A549 (cell line): ENCODE measurements at regions not wholly inside any gene's neighbourhood (a gene's known extent, or its start where the extent isn't known, plus 50 kb on each side); places are given as distances from the start of the nearest gene placed in this dataset.
"Not testable (repeated sequence)": the region's sequence is repeated elsewhere in the genome, so short reads cannot be mapped to it uniquely, and the experiment has no call there.

Experiments used
- CHD4 ChIP-seq: fragments of 200-600 bp; sonication (generic); IDR thresholded peaks from 2 replicates; pipeline ENCODE4 v1.6.1; 2016; ENCODE audit warnings: antibody characterized with exemption, mild to moderate bottlenecking, borderline replicate concordance
- CTCF ChIP-seq: fragments of >200 bp; sonication (Bioruptor Twin); formaldehyde crosslinking; IDR thresholded peaks from 3 replicates; pipeline ENCODE4 v1.5.1; 2016
- JUN ChIP-seq, 2 experiments: fragments of >200 bp; sonication (Bioruptor Twin); formaldehyde crosslinking; IDR thresholded peaks; 2 replicates in 1 of 2; 3 replicates in 1 of 2; pipeline ENCODE4 v1.6.1; 2016 to 2017
- NR3C1 ChIP-seq: fragments of >200 bp; sonication (Bioruptor Twin); formaldehyde crosslinking; IDR thresholded peaks from 3 replicates; pipeline ENCODE4 v1.6.1; 2017
- POLR2A ChIP-seq: IDR thresholded peaks from 2 replicates; pipeline ENCODE4 v1.6.1; 2012; ENCODE audit warnings: mild to moderate bottlenecking, low read length

- TF ChIP-seq CHD4; CTCF; JUN (IDR thresholded peaks at IDR 0.05); NR3C1; POLR2A: not testable (repeated sequence)
These were observed 202.9 kb downstream of the SPANXN4 start for GRCh38 chrX:143228600-143228999.
